Glutamatergic neuron (in vitro differentiated cells): ENCODE measurements at regions not wholly inside any gene's neighbourhood (a gene's known extent, or its start where the extent isn't known, plus 50 kb on each side); places are given as distances from the start of the nearest gene placed in this dataset.
"Not testable (repeated sequence)": the region's sequence is repeated elsewhere in the genome, so short reads cannot be mapped to it uniquely, and the experiment has no call there.

Source experiments
- DNase-seq: peaks from one replicate; pipeline ENCODE4 v3.0.0; 2022
- H3K27ac Mint-ChIP-seq: one replicate; pipeline ENCODE4 v1.8.0; 2020; ENCODE audit warnings: mild to moderate bottlenecking, mixed read lengths, inconsistent platforms; ENCODE audit not compliant: unreplicated experiment
- H3K27me3 Mint-ChIP-seq: one replicate; pipeline ENCODE4 v1.8.0; 2020; ENCODE audit warnings: mild to moderate bottlenecking, moderate library complexity, mixed read lengths, inconsistent platforms; ENCODE audit not compliant: unreplicated experiment
- H3K36me3 Mint-ChIP-seq: one replicate; pipeline ENCODE4 v1.8.0; 2020; ENCODE audit warnings: mild to moderate bottlenecking, mixed read lengths, inconsistent platforms; ENCODE audit not compliant: unreplicated experiment
- H3K4me1 Mint-ChIP-seq: one replicate; pipeline ENCODE4 v1.8.0; 2020; ENCODE audit warnings: mild to moderate bottlenecking, low read depth, mixed read lengths, inconsistent platforms; ENCODE audit not compliant: unreplicated experiment
- H3K4me3 Mint-ChIP-seq: one replicate; pipeline ENCODE4 v1.8.0; 2020; ENCODE audit warnings: mild to moderate bottlenecking, mixed read lengths, inconsistent platforms; ENCODE audit not compliant: unreplicated experiment
- H3K9me3 Mint-ChIP-seq: one replicate; pipeline ENCODE4 v1.8.0; 2020; ENCODE audit warnings: mild to moderate bottlenecking, moderate library complexity, mixed read lengths, inconsistent platforms; ENCODE audit not compliant: unreplicated experiment
- TF ChIP-seq, protein P1 (sequence below): fragments of 200-600 bp; sonication (generic); IDR thresholded peaks from one replicate; pipeline ENCODE4 v1.5.0; 2021; ENCODE audit not compliant: partially characterized antibody, unreplicated experiment

- Mint-ChIP-seq H3K27me3 (peaks cover 2% of the 10 kb centered on the region), H3K36me3 (no peaks in the 10 kb centered on the region), H3K4me1 (peaks cover 10% of the 10 kb centered on the region), H3K27ac (no peak overlapping the region), H3K9me3 (no peaks in the 10 kb centered on the region), H3K4me3 (no peak overlapping the region)
- DNase-seq, result no peak
- TF ChIP-seq, protein P1, sequence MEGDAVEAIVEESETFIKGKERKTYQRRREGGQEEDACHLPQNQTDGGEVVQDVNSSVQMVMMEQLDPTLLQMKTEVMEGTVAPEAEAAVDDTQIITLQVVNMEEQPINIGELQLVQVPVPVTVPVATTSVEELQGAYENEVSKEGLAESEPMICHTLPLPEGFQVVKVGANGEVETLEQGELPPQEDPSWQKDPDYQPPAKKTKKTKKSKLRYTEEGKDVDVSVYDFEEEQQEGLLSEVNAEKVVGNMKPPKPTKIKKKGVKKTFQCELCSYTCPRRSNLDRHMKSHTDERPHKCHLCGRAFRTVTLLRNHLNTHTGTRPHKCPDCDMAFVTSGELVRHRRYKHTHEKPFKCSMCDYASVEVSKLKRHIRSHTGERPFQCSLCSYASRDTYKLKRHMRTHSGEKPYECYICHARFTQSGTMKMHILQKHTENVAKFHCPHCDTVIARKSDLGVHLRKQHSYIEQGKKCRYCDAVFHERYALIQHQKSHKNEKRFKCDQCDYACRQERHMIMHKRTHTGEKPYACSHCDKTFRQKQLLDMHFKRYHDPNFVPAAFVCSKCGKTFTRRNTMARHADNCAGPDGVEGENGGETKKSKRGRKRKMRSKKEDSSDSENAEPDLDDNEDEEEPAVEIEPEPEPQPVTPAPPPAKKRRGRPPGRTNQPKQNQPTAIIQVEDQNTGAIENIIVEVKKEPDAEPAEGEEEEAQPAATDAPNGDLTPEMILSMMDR, result no peak
Measured at GRCh38 chr13:27355894-27356293, 68.5 kb upstream of the GTF3A start.

- peaks cover 10% of the 10 kb centered on the region for H3K4me1 Mint-ChIP-seq
- TF ChIP-seq, protein P1, result no peak
- H3K27me3 Mint-ChIP-seq, result no peaks in the 10 kb centered on the region
- no peaks in the 10 kb centered on the region for H3K36me3 Mint-ChIP-seq
- H3K27ac Mint-ChIP-seq, result no peak overlapping the region
- DNase-seq, result no peak
- no peak overlapping the region for H3K4me3 Mint-ChIP-seq
- H3K9me3 Mint-ChIP-seq, result peaks cover 4% of the 10 kb centered on the region
Measured at GRCh38 chr13:27358420-27358819, 66.0 kb upstream of the GTF3A start.

GRCh38 chr13:27359199-27359821 is 65.1 kb upstream of the GTF3A start:
- DNase-seq, result peak; percentile 82
- H3K27ac Mint-ChIP-seq, result no peak overlapping the region
- TF ChIP-seq, protein P1, result peak; percentile 63
- no peaks in the 10 kb centered on the region for H3K36me3 Mint-ChIP-seq
- peaks cover 9% of the 10 kb centered on the region for H3K4me1 Mint-ChIP-seq
- peaks cover under 1% of the 10 kb centered on the region for H3K27me3 Mint-ChIP-seq
- H3K9me3 Mint-ChIP-seq, result peaks cover 4% of the 10 kb centered on the region
- H3K4me3 Mint-ChIP-seq, result no peak overlapping the region

DNA sequence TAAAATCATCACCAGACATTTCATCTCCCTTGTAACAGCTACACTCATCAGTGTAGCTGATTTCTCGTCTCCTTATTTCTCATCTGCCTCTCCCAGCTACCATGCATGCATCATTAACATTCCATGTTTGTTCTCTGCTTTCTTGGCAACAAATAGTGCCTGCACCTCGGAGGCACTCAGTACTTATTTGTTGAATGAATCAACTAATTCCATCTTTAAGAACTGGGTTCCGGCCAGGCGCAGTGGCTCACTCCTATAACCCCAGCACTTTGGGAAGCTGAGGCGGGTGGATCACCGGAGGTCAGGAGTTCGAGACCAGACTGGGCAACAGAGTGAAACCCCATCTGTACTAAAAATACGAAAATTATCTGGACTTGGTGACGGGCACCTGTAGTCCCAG is 63.9 kb upstream of the GTF3A start:
- Mint-ChIP-seq H3K27me3 (peaks cover 2% of the 10 kb centered on the region), H3K4me1 (peaks cover 9% of the 10 kb centered on the region), H3K27ac (no peak overlapping the region), H3K9me3 (peaks cover 4% of the 10 kb centered on the region), H3K4me3 (no peak overlapping the region), H3K36me3 (no peaks in the 10 kb centered on the region)
- no peak for DNase-seq
- TF ChIP-seq, protein P1, result no peak

DNA sequence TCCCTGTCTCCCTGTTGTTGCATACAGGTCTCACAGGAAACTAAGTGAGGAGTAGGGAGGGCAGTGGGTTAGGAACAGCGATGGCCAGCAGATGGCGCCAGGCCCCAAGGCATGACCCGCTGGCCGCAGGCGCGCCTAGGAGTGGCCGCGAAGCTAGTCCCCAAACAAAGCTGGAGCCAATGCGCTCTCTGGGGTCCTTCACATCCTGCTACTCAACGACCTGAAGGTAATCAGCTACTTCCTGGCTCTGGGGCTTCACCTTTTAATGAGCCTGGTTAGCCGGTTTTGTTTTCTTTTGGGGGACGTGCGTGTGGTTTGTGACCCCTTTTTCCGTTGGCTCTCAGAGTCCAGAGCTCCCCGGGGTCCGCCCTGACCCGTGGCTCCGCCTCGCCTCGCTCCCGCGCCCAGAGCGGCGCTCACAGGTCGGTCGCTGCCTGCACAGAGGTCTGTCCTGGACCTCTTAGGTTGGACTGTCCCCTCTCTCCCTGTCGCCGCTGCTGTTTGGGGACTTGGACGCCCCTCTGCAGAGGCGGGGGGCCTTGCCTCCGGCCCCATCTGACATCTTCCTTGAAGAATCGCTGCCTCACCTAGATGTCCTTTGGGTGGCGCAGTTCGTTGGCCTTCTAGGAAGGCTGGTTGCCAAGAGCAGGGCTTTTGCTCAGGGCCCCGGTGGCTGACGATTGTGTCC is 62.2 kb upstream of the GTF3A start:
- Mint-ChIP-seq H3K9me3 (peaks cover 4% of the 10 kb centered on the region), H3K4me1 (peaks cover 5% of the 10 kb centered on the region), H3K4me3 (peak overlapping the region; percentile 85), H3K27ac (no peak overlapping the region), H3K36me3 (no peaks in the 10 kb centered on the region), H3K27me3 (peaks cover 2% of the 10 kb centered on the region)
- DNase-seq, result peak; percentile 94
- TF ChIP-seq, protein P1, result peak; percentile 88

DNA sequence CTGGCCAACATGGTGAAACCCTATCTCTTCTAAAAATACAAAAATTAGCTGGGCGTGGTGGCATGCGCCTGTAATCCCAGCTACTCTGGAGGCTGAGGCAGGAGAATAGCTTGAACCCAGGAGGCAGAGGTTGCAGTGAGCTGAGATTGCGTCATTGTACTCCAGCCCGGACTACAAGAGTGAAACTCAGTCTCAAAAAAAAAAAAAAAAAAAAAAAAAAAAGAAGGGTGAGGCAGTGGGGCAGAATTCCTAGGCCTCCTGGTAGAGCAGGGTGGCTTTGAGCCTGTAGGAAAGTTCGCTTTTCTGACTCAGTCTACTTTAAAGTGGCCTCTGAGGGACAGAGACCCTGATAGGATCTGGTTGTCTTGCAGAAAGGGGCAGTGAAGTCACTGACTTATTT is 60.8 kb upstream of the GTF3A start:
- H3K4me1 Mint-ChIP-seq, H3K4me3 Mint-ChIP-seq, H3K27ac Mint-ChIP-seq, DNase-seq, H3K36me3 Mint-ChIP-seq, H3K27me3 Mint-ChIP-seq, H3K9me3 Mint-ChIP-seq: not testable (repeated sequence)
